Smooth muscle cell (in vitro differentiated cells): ENCODE measurements at regions not wholly inside any gene's neighbourhood (a gene's known extent, or its start where the extent isn't known, plus 50 kb on each side); places are given as distances from the start of the nearest gene placed in this dataset.
"Not testable (repeated sequence)": the region's sequence is repeated elsewhere in the genome, so short reads cannot be mapped to it uniquely, and the experiment has no call there.

Experiments
- DNase-seq: peaks from one replicate; lab custom pipeline; 2025; ENCODE audit not compliant: unreplicated experiment; lab: John Stamatoyannopoulos, UW
- H2AFZ ChIP-seq: fragments of 200-600 bp; sonication (generic); 2 replicates; pipeline ENCODE4 v1.6.0; 2016; ENCODE audit warnings: antibody characterized with exemption, low read depth, mild to moderate bottlenecking
- H3F3A ChIP-seq: fragments of 200-600 bp; sonication (generic); 2 replicates; pipeline ENCODE4 v1.6.0; 2017; ENCODE audit warnings: antibody characterized with exemption, low read depth
- H3K27ac ChIP-seq: fragments of 200-600 bp; sonication (generic); 2 replicates; pipeline ENCODE4 v1.5.1; 2016; ENCODE audit warnings: low read depth, mild to moderate bottlenecking
- H3K27me3 ChIP-seq: fragments of 200-600 bp; sonication (generic); 2 replicates; pipeline ENCODE4 v1.6.1; 2016; ENCODE audit warnings: low read depth, mild to moderate bottlenecking
- H3K36me3 ChIP-seq: fragments of 200-600 bp; sonication (generic); 2 replicates; pipeline ENCODE4 v1.5.1; 2016; ENCODE audit warnings: low read depth
- H3K4me1 ChIP-seq: fragments of 200-600 bp; sonication (generic); 2 replicates; pipeline ENCODE4 v1.5.1; 2016; ENCODE audit warnings: low read depth
- H3K4me2 ChIP-seq: fragments of 200-600 bp; sonication (generic); 2 replicates; pipeline ENCODE4 v1.6.0; 2016; ENCODE audit warnings: mild to moderate bottlenecking
- H3K4me3 ChIP-seq: fragments of 200-600 bp; sonication (generic); 2 replicates; pipeline ENCODE4 v1.5.1; 2016; ENCODE audit warnings: mild to moderate bottlenecking
- H3K79me2 ChIP-seq: fragments of 200-600 bp; sonication (generic); 2 replicates; pipeline ENCODE4 v1.6.0; 2016; ENCODE audit warnings: low read depth, mild to moderate bottlenecking
- H3K9ac ChIP-seq: fragments of 200-600 bp; sonication (generic); 2 replicates; pipeline ENCODE4 v1.6.0; 2016; ENCODE audit warnings: low read depth
- H3K9me3 ChIP-seq: fragments of 200-600 bp; sonication (generic); replicated peaks from 2 replicates; pipeline ENCODE4 v1.5.1; 2016; ENCODE audit warnings: low read depth
- H4K20me1 ChIP-seq: fragments of 200-600 bp; sonication (generic); 2 replicates; pipeline ENCODE4 v1.6.0; 2016; ENCODE audit warnings: low read depth
- CTCF ChIP-seq: fragments of 200-600 bp; sonication (generic); IDR thresholded peaks from 2 replicates; pipeline ENCODE4 v1.5.1; 2017; ENCODE audit warnings: borderline replicate concordance, mild to moderate bottlenecking, antibody characterized with exemption; ENCODE audit not compliant: insufficient read depth, poor library complexity, severe bottlenecking
- WGBS: methylation state at CpG from one replicate; pipeline ENCODE4 v1.1.7; 2016; ENCODE audit warnings: low lambda C conversion rate; 5-methylcytosine and 5-hydroxymethylcytosine counted together

DNA sequence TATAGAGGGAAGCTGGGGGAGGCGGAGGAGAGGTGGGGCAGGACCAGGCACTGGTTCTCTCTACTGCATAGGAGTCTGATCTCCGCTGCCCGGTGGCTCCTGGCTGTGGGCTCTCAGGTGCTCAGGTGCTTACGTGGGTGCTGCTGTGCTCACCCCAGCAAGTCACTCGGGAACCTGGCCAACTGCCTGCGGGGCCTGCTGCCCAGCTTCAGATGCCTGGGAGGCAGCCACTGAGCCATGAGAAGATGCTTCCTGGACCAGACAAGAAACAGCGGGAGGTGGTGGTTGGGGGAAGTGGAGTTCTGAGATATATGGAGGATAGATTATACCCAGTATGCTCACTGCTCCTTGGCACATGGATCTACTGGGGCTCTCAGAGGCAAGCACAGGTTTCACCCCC lies 1303.4 kb downstream of the TBC1D22A start:
- H3K36me3 ChIP-seq = no peaks in the 10 kb centered on the region
- no peaks in the 10 kb centered on the region for H3K9me3 ChIP-seq
- no peak overlapping the region for H3K27ac ChIP-seq
- H2AFZ ChIP-seq = no peak overlapping the region
- no peak for TF ChIP-seq CTCF
- DNase-seq = no peak
- no peak overlapping the region for H3K4me2 ChIP-seq
- no peaks in the 10 kb centered on the region for H3F3A ChIP-seq
- H4K20me1 ChIP-seq = no peaks in the 10 kb centered on the region
- no peak overlapping the region for H3K4me3 ChIP-seq
- no peaks in the 10 kb centered on the region for H3K4me1 ChIP-seq
- 97% methylated on average over 7 of the region's 7 CpGs for WGBS
- H3K27me3 ChIP-seq = no peaks in the 10 kb centered on the region
- no peak overlapping the region for H3K9ac ChIP-seq
- no peaks in the 10 kb centered on the region for H3K79me2 ChIP-seq

GRCh38 chr22:48061726-48062125 lies 1299.3 kb downstream of the TBC1D22A start:
- no peak overlapping the region for H3K4me3 ChIP-seq
- H3K27ac ChIP-seq = no peak overlapping the region
- no peak for TF ChIP-seq CTCF
- 91% methylated on average over 4 of the region's 4 CpGs for WGBS
- no peak overlapping the region for H3K9ac ChIP-seq
- H3F3A ChIP-seq = no peaks in the 10 kb centered on the region
- H2AFZ ChIP-seq = no peak overlapping the region
- no peaks in the 10 kb centered on the region for H3K4me1 ChIP-seq
- no peaks in the 10 kb centered on the region for H3K27me3 ChIP-seq
- H3K9me3 ChIP-seq = no peaks in the 10 kb centered on the region
- H3K4me2 ChIP-seq = no peak overlapping the region
- H3K79me2 ChIP-seq = no peaks in the 10 kb centered on the region
- DNase-seq = no peak
- H4K20me1 ChIP-seq = no peaks in the 10 kb centered on the region
- H3K36me3 ChIP-seq = no peaks in the 10 kb centered on the region

DNA sequence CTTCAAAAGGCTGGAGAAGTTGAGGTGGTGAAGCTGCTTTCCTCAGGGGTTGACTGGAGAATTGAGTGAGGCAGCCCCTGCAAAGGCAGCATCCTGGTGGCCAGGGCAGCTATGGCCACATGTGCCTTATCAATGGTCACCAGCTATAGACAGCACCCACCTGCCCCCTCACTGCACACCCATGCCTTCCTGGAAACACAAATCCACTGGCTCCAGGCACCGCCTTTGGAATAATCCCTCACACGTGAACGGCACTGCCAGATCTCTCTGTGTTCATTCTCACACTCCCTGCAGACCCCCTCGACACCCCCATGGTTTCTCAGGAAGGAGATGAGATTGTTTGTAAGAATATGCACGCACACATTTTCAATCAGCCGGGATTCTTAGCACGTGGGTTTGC lies 1297.8 kb downstream of the TBC1D22A start:
- 90% methylated on average over 7 of the region's 7 CpGs for WGBS
- H3K9me3 ChIP-seq = no peaks in the 10 kb centered on the region

GRCh38 chr22:48059521-48059920 lies 1297.1 kb downstream of the TBC1D22A start:
- H3F3A ChIP-seq, DNase-seq, H4K20me1 ChIP-seq, H3K79me2 ChIP-seq, H2AFZ ChIP-seq, H3K4me2 ChIP-seq, H3K4me3 ChIP-seq, H3K4me1 ChIP-seq, H3K36me3 ChIP-seq, H3K27ac ChIP-seq, H3K27me3 ChIP-seq, H3K9me3 ChIP-seq, H3K9ac ChIP-seq: not testable (repeated sequence)
- WGBS = 98% methylated on average over 4 of the region's 4 CpGs

More for the DNA sequence above, 1297.8 kb downstream of the TBC1D22A start:
- H3K79me2 ChIP-seq = no peaks in the 10 kb centered on the region
- no peak for TF ChIP-seq CTCF
- no peak overlapping the region for H3K4me2 ChIP-seq
- no peaks in the 10 kb centered on the region for H3K27me3 ChIP-seq
- no peaks in the 10 kb centered on the region for H3K4me1 ChIP-seq
- no peaks in the 10 kb centered on the region for H4K20me1 ChIP-seq
- H3K27ac ChIP-seq = no peak overlapping the region
- no peak for DNase-seq
- no peak overlapping the region for H3K4me3 ChIP-seq
- H2AFZ ChIP-seq = no peak overlapping the region
- no peaks in the 10 kb centered on the region for H3F3A ChIP-seq
- no peak overlapping the region for H3K9ac ChIP-seq
- no peaks in the 10 kb centered on the region for H3K36me3 ChIP-seq
